ENCODE measurements at regions not wholly inside any gene's neighbourhood (a gene's known extent, or its start where the extent isn't known, plus 50 kb on each side); places are given as distances from the start of the nearest gene placed in this dataset.

DNA sequence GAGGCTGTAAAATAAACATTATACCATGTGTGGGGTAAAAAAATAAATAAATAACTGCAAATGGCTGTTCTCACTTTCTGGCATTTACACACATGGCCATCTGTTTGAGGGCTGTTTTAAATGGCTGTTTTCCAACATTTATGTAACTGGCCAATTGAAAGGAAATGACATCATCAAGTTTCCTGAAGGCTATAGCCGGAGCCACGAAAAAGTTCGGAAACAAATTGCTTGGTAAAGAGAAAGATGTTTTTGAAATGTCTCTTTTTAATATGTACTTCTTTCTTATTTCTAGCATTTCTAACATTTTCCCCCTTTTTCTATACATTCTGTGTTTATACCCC is 95.4 kb upstream of the DAB2 start:
- 36 to 44% methylated on average over 3 of the region's 3 CpGs for WGBS, 2 donors
- intact Hi-C loops (cut with DNase I; ENCODE audit: low total_unique reads) = no loop called here
- no peak for TF ChIP-seq POLR2A (IDR thresholded peaks at IDR 0.05)
- TF ChIP-seq, protein P1, sequence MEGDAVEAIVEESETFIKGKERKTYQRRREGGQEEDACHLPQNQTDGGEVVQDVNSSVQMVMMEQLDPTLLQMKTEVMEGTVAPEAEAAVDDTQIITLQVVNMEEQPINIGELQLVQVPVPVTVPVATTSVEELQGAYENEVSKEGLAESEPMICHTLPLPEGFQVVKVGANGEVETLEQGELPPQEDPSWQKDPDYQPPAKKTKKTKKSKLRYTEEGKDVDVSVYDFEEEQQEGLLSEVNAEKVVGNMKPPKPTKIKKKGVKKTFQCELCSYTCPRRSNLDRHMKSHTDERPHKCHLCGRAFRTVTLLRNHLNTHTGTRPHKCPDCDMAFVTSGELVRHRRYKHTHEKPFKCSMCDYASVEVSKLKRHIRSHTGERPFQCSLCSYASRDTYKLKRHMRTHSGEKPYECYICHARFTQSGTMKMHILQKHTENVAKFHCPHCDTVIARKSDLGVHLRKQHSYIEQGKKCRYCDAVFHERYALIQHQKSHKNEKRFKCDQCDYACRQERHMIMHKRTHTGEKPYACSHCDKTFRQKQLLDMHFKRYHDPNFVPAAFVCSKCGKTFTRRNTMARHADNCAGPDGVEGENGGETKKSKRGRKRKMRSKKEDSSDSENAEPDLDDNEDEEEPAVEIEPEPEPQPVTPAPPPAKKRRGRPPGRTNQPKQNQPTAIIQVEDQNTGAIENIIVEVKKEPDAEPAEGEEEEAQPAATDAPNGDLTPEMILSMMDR (IDR thresholded peaks at IDR 0.05) = no peak
- H3K4me3 ChIP-seq (ENCODE audit: low read depth, poor library complexity, severe bottlenecking) = no peak overlapping the region
- no peak for DNase-seq (ENCODE audit: low spot score in 2 of 2)

DNA sequence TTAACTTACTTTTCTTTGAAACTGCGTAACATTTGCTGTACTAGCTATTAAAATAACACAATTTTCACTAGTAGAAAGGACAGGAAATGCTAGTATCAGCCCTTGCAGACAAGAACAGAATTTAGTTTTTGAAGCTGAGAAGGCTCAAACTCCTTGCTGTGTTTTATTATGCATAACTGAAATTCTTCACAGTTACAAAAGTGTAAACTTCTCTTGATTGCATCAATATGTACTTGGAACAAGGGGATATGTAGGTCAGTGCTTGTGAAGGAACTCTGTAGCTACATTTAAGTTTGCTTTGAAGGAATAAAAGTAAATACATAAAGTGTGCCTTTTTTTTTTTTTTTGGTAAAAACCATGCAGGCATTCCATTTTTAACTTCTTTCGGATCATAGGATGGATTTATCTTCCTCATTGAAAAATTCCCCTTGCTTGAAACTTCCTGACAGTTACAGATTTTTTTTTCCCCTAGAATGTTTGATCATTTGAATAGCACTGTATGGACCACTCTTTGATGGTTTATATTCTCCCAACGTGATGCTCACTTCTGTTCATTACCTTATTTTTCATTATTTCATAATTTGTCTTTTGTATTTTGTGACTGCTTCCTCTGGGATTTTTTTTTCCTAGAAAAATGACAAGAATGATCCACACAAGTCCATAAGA is 94.9 kb upstream of the DAB2 start:
- no peak overlapping the region for H3K4me3 ChIP-seq (ENCODE audit: low read depth, poor library complexity, severe bottlenecking)
- 31 to 39% methylated on average over 3 of the region's 3 CpGs for WGBS, 2 donors
- DNase-seq (ENCODE audit: low spot score in 2 of 2) = no peak
- intact Hi-C loops (cut with DNase I; ENCODE audit: low total_unique reads) = no loop called here
- TF ChIP-seq, protein P1 (IDR thresholded peaks at IDR 0.05) = no peak
- no peak for TF ChIP-seq POLR2A (IDR thresholded peaks at IDR 0.05)

DNA sequence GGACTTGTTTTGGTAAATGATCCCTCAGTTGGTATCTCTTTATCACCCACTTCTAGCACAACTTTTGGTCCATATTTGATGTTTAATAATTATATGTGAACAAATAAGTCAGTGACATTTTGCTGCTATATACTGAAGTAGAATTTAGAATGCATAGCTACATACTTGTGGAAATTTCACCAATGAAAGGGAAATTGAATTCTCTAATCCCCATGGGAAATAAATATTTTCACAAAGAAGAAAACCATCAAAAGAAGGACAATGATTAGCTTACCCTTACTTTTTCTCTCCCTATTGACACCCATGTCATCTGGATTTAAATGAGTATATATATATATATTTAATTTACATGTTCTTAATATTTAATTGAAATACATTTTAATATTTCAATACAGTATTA is 94.3 kb upstream of the DAB2 start:
- DNase-seq (ENCODE audit: low spot score in 2 of 2) = no peak
- intact Hi-C loops (cut with DNase I; ENCODE audit: low total_unique reads) = no loop called here
- no peak overlapping the region for H3K4me3 ChIP-seq (ENCODE audit: low read depth, poor library complexity, severe bottlenecking)
- TF ChIP-seq, protein P1 (IDR thresholded peaks at IDR 0.05) = no peak
- TF ChIP-seq POLR2A (IDR thresholded peaks at IDR 0.05) = no peak

DNA sequence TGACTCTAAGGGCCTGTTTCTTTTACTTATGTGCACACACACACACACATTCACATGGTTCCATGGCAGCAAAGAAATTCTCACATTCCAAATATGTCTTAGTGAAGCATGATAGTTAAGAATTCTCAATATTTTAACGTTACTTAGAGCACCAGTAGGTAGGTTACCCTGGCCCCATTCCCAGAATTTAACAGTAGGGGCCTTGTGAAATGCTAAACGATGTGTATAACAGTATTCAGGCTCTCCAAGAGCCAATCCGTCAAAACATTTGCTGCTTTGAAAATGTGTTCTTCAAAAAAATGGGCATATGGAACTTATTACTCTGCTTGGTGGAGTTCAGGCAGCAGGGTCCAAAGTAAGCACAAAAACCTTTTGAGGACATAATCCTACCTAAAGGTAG is 93.7 kb upstream of the DAB2 start:
- WGBS, 2 donors = 27% methylated on average over 3 of the region's 3 CpGs
- no peak for DNase-seq (ENCODE audit: low spot score in 2 of 2)
- intact Hi-C loops (cut with DNase I; ENCODE audit: low total_unique reads) = no loop called here
- no peak for TF ChIP-seq POLR2A (IDR thresholded peaks at IDR 0.05)
- TF ChIP-seq, protein P1 (IDR thresholded peaks at IDR 0.05) = no peak
- no peak overlapping the region for H3K4me3 ChIP-seq (ENCODE audit: low read depth, poor library complexity, severe bottlenecking)

DNA sequence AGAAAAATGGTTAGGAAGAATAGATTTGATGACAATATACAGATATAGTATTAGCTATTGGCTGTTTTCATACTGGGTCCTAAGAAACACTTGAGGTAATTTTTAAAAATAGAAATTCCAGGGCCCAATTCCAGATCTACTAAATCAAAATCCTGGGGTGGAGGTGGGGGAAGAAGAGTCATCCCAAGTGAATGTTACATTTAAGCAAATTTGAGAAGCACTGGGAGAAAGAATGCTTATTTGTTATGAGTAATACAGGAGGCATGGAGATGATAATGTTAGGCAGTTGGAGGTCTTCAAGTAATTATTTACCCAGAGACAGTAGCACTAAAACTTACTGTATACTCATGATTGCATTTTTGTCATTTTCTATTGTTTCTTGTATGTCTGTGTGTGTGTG is 93.0 kb upstream of the DAB2 start:
- no peak overlapping the region for H3K4me3 ChIP-seq (ENCODE audit: low read depth, poor library complexity, severe bottlenecking)
- DNase-seq (ENCODE audit: low spot score in 2 of 2) = no peak
- TF ChIP-seq POLR2A (IDR thresholded peaks at IDR 0.05) = no peak
- TF ChIP-seq, protein P1 (IDR thresholded peaks at IDR 0.05) = no peak
- intact Hi-C loops (cut with DNase I; ENCODE audit: low total_unique reads) = no loop called here

DNA sequence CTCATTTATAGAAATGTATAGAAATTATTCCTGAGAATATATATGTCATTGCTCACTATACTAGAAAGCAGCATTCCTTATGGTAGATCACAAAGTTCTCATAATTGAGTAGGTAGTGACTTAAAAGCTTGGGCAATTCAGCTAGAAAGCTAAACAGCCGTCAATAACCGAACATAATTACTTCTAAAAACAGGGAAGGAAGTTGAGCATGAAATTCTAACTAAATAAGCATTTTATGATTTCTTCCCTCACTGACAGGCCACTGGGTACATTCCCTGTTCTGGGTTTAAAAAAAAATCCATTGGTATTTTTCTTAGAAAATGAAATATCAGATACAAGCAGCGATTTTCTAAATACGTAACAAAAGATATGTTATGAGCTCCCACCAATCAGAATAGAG is 91.1 kb upstream of the DAB2 start:
- intact Hi-C loops (cut with DNase I; ENCODE audit: low total_unique reads) = no loop called here
- DNase-seq (ENCODE audit: low spot score in 2 of 2) = no peak
- TF ChIP-seq, protein P1 (IDR thresholded peaks at IDR 0.05) = no peak
- no peak for TF ChIP-seq POLR2A (IDR thresholded peaks at IDR 0.05)
- 82 to 90% methylated on average over 4 of the region's 4 CpGs for WGBS, 2 donors
- H3K4me3 ChIP-seq (ENCODE audit: low read depth, poor library complexity, severe bottlenecking) = no peak overlapping the region
